GM10248 (cell line): ENCODE measurements at regions not wholly inside any gene's neighbourhood (a gene's known extent, or its start where the extent isn't known, plus 50 kb on each side); places are given as distances from the start of the nearest gene placed in this dataset.

Experiments used
- CTCF ChIA-PET: fragments of 300-600 bp; sonication (Branson Sonifier 250); formaldehyde crosslinking; extraction: SDS; loops from one replicate; lab custom pipeline; 2021; ENCODE audit warnings: antibody characterized with exemption; lab: Yijun Ruan, JAX
- POLR2A ChIA-PET: fragments of 350-650 bp; sonication (Branson Sonifier 250); formaldehyde crosslinking; extraction: SDS; loops from one replicate; lab custom pipeline; 2020; ENCODE audit warnings: antibody characterized with exemption; lab: Yijun Ruan, JAX
- DNase-seq: peaks from one replicate; pipeline ENCODE4 v3.0.0; 2012; ENCODE audit errors: extremely low spot score
- CTCF ChIP-seq: IDR thresholded peaks from 2 replicates; pipeline ENCODE4 v1.5.1; 2012; ENCODE audit warnings: mild to moderate bottlenecking, low read depth; ENCODE audit errors: extremely low read depth, missing control alignments, control extremely low read depth

GRCh38 chr16:82541103-82541502, 85.7 kb upstream of the CDH13 start:
- DNase-seq = no peak
- CTCF ChIA-PET = no interaction called here
- POLR2A ChIA-PET = no interaction called here
- no peak for TF ChIP-seq CTCF

GRCh38 chr16:82535764-82536163, 91.0 kb upstream of the CDH13 start:
- TF ChIP-seq CTCF = no peak
- DNase-seq = no peak
- CTCF ChIA-PET = interaction anchor here (1.1 to 1.2 kb wide), 2 partner anchors 14 to 272 kb away, joined by 3 read pairs; no protein-coding TSS in a partner anchor
- POLR2A ChIA-PET = no interaction called here

GRCh38 chr16:82535262-82535661, 91.5 kb upstream of the CDH13 start:
- CTCF ChIA-PET = interaction anchor here (1.1 to 1.2 kb wide), 2 partner anchors 14 to 272 kb away, joined by 3 read pairs; no protein-coding TSS in a partner anchor
- no peak for TF ChIP-seq CTCF
- POLR2A ChIA-PET = no interaction called here
- DNase-seq = no peak

GRCh38 chr16:82533189-82533588, 93.6 kb upstream of the CDH13 start:
- POLR2A ChIA-PET = no interaction called here
- CTCF ChIA-PET = interaction anchor here (1.6 kb wide), 1 partner anchor 77 kb away, joined by 5 read pairs; no protein-coding TSS in a partner anchor
- no peak for TF ChIP-seq CTCF
- DNase-seq = no peak

- TF ChIP-seq CTCF = no peak
- ChIA-PET CTCF (no interaction called here), POLR2A (no interaction called here)
- no peak for DNase-seq
Measured at GRCh38 chr16:82530883-82531282, 95.9 kb upstream of the CDH13 start.

- CTCF ChIA-PET = interaction anchor here (1.4 to 2.4 kb wide), 2 partner anchors 17 to 21 kb away, joined by 3 to 6 read pairs; no protein-coding TSS in a partner anchor
- POLR2A ChIA-PET = no interaction called here
Measured at GRCh38 chr16:82527101-82527500, 99.7 kb upstream of the CDH13 start.

More at GRCh38 chr16:82527101-82527500, 99.7 kb upstream of the CDH13 start:
- no peak for TF ChIP-seq CTCF
- no peak for DNase-seq
